ENCODE measurements at regions not wholly inside any gene's neighbourhood (a gene's known extent, or its start where the extent isn't known, plus 50 kb on each side); places are given as distances from the start of the nearest gene placed in this dataset.

GRCh38 chr5:74056107-74056788 is 430.3 kb downstream of the ARHGEF28 start:
- no peak for DNase-seq (ENCODE audit: low read depth)

GRCh38 chr5:74055486-74056106 is 429.6 kb downstream of the ARHGEF28 start:
- DNase-seq (ENCODE audit: low read depth) = no peak

- DNase-seq (ENCODE audit: low read depth) = no peak
These were observed 428.8 kb downstream of the ARHGEF28 start for GRCh38 chr5:74054641-74055421.

- DNase-seq (ENCODE audit: low read depth) = no peak
These were observed 428.1 kb downstream of the ARHGEF28 start for GRCh38 chr5:74054139-74054538.

GRCh38 chr5:74052441-74053221 is 426.6 kb downstream of the ARHGEF28 start:
- DNase-seq (ENCODE audit: low read depth) = no peak

GRCh38 chr5:74051076-74051475 is 425.1 kb downstream of the ARHGEF28 start:
- DNase-seq (ENCODE audit: low read depth) = no peak

- DNase-seq (ENCODE audit: low read depth) = no peak
These were observed 418.9 kb downstream of the ARHGEF28 start for GRCh38 chr5:74044936-74045335.

- no peak for DNase-seq (ENCODE audit: low read depth)
These were observed 417.0 kb downstream of the ARHGEF28 start for GRCh38 chr5:74042959-74043358.

GRCh38 chr5:74042559-74042958 is 416.6 kb downstream of the ARHGEF28 start:
- DNase-seq (ENCODE audit: low read depth) = no peak

- no peak for DNase-seq (ENCODE audit: low read depth)
These were observed 415.9 kb downstream of the ARHGEF28 start for GRCh38 chr5:74041913-74042312.

- no peak for DNase-seq (ENCODE audit: low read depth)
These were observed 415.0 kb downstream of the ARHGEF28 start for GRCh38 chr5:74040811-74041491.

GRCh38 chr5:74040065-74040551 is 414.1 kb downstream of the ARHGEF28 start:
- no peak for DNase-seq (ENCODE audit: low read depth)

GRCh38 chr5:74037321-74037720 is 411.3 kb downstream of the ARHGEF28 start:
- DNase-seq (ENCODE audit: low read depth) = no peak

GRCh38 chr5:74035521-74035937 is 409.5 kb downstream of the ARHGEF28 start:
- DNase-seq (ENCODE audit: low read depth) = no peak

GRCh38 chr5:74034733-74035132 is 408.7 kb downstream of the ARHGEF28 start:
- DNase-seq (ENCODE audit: low read depth) = no peak

- DNase-seq (ENCODE audit: low read depth) = no peak
These were observed 406.6 kb downstream of the ARHGEF28 start for GRCh38 chr5:74032617-74033016.

GRCh38 chr5:74031536-74031935 is 405.5 kb downstream of the ARHGEF28 start:
- DNase-seq (ENCODE audit: low read depth) = no peak

- DNase-seq (ENCODE audit: low read depth) = no peak
These were observed 404.8 kb downstream of the ARHGEF28 start for GRCh38 chr5:74030821-74031220.

- DNase-seq (ENCODE audit: low read depth) = no peak
These were observed 404.4 kb downstream of the ARHGEF28 start for GRCh38 chr5:74030371-74030770.

- no peak for DNase-seq (ENCODE audit: low read depth)
These were observed 403.0 kb downstream of the ARHGEF28 start for GRCh38 chr5:74028976-74029375.

GRCh38 chr5:74028406-74028805 is 402.4 kb downstream of the ARHGEF28 start:
- no peak for DNase-seq (ENCODE audit: low read depth)
